Tibial nerve (tissue), 4 donors: ENCODE measurements at regions not wholly inside any gene's neighbourhood (a gene's known extent, or its start where the extent isn't known, plus 50 kb on each side); places are given as distances from the start of the nearest gene placed in this dataset.

Experiments used
- DNase-seq, 2 donors: peaks; one replicate each; pipeline ENCODE4 v3.0.0-alpha.2; 2019; ENCODE audit warnings: low spot score in 2 of 2
- H3K27ac ChIP-seq, 4 donors: fragments of 200-600 bp; sonication (generic) in 3 of 4; one replicate each; pipeline ENCODE4 v1.5.1; 2017 to 2019; ENCODE audit warnings: mild to moderate bottlenecking in 1 of 4
- H3K27me3 ChIP-seq, 2 donors: fragments of 200-600 bp; sonication (generic) in 1 of 2; one replicate each; pipeline versions ENCODE4 v1.5.1 to v1.6.0; 2017 to 2019
- H3K36me3 ChIP-seq, 3 donors: fragments of 200-600 bp; sonication (generic); one replicate each; pipeline ENCODE4 v1.5.1; 2018 to 2019
- H3K4me1 ChIP-seq, 4 donors: fragments of 200-600 bp; sonication (generic) in 3 of 4; one replicate each; pipeline ENCODE4 v1.5.1; 2017 to 2019
- H3K4me3 ChIP-seq, 4 donors: fragments of 200-600 bp; sonication (generic) in 3 of 4; one replicate each; pipeline ENCODE4 v1.5.1; 2017 to 2019; ENCODE audit warnings: mild to moderate bottlenecking in 1 of 4, moderate library complexity in 1 of 4
- H3K9me3 ChIP-seq, 4 donors: fragments of 200-600 bp; sonication (generic) in 3 of 4; one replicate each; pipeline ENCODE4 v1.5.1; 2017 to 2019
- EP300 ChIP-seq, 2 donors: sonication (generic); formaldehyde crosslinking; IDR thresholded peaks; one replicate each; pipeline ENCODE4 v1.6.1; 2017; ENCODE audit warnings: antibody characterized with exemption in 2 of 2, mild to moderate bottlenecking in 1 of 2
- POLR2A ChIP-seq, 2 donors: fragments of 450-650 bp; IDR thresholded peaks; one replicate each; pipeline ENCODE4 v1.6.1; 2017; ENCODE audit warnings: antibody characterized with exemption in 2 of 2, mild to moderate bottlenecking in 2 of 2, moderate library complexity in 2 of 2
- WGBS, 2 donors: methylation state at CpG; one replicate each; pipeline ENCODE4 v1.1.5; 2018; 5-methylcytosine and 5-hydroxymethylcytosine counted together
- TF ChIP-seq, protein P1 (sequence below), 5 experiments: fragments of 200-600 bp in 3 of 5; fragments of 450-650 bp in 2 of 5; sonication (generic) in 3 of 5; IDR thresholded peaks; one replicate each; pipeline ENCODE4 v1.5.1; 2016 to 2019; ENCODE audit warnings: antibody characterized with exemption in 5 of 5, mild to moderate bottlenecking in 3 of 5, moderate library complexity in 2 of 5

DNA sequence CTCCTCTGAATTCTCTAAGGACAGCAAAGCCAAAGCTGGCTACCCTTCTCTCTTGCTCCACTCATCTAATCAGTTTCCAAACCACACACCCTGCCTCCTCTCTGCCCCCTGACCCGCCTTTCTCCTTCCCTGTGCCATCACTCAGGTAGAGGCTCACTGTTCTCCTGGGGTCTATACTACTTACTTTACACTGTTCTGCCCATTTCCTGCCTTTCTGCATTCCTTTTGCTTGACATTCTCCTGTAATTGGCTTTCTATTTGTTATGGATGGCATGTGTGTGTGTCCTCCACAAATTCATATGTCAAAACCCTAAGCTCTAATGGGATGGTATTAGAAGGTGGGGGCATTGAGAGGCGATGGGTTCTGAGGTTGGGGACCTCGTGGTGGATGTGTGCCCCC is 675.2 kb upstream of the ID2 start:
- DNase-seq, result no peak
- TF ChIP-seq EP300 (IDR thresholded peaks at IDR 0.05) (no peak), POLR2A (IDR thresholded peaks at IDR 0.05) (no peak)
- TF ChIP-seq, protein P1, sequence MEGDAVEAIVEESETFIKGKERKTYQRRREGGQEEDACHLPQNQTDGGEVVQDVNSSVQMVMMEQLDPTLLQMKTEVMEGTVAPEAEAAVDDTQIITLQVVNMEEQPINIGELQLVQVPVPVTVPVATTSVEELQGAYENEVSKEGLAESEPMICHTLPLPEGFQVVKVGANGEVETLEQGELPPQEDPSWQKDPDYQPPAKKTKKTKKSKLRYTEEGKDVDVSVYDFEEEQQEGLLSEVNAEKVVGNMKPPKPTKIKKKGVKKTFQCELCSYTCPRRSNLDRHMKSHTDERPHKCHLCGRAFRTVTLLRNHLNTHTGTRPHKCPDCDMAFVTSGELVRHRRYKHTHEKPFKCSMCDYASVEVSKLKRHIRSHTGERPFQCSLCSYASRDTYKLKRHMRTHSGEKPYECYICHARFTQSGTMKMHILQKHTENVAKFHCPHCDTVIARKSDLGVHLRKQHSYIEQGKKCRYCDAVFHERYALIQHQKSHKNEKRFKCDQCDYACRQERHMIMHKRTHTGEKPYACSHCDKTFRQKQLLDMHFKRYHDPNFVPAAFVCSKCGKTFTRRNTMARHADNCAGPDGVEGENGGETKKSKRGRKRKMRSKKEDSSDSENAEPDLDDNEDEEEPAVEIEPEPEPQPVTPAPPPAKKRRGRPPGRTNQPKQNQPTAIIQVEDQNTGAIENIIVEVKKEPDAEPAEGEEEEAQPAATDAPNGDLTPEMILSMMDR (IDR thresholded peaks at IDR 0.05), result no peak
- no peaks in the 10 kb centered on the region for H3K9me3 ChIP-seq
- 78 to 92% methylated on average over 3 of the region's 3 CpGs for WGBS, 2 donors
- H3K4me3 ChIP-seq, result no peak overlapping the region
- no peaks in the 10 kb centered on the region for H3K36me3 ChIP-seq
- no peaks in the 10 kb centered on the region for H3K27me3 ChIP-seq
- peaks cover 0 to 16% (median 0%) of the 10 kb centered on the region in 4 donors for H3K4me1 ChIP-seq
- no peak overlapping the region for H3K27ac ChIP-seq

DNA sequence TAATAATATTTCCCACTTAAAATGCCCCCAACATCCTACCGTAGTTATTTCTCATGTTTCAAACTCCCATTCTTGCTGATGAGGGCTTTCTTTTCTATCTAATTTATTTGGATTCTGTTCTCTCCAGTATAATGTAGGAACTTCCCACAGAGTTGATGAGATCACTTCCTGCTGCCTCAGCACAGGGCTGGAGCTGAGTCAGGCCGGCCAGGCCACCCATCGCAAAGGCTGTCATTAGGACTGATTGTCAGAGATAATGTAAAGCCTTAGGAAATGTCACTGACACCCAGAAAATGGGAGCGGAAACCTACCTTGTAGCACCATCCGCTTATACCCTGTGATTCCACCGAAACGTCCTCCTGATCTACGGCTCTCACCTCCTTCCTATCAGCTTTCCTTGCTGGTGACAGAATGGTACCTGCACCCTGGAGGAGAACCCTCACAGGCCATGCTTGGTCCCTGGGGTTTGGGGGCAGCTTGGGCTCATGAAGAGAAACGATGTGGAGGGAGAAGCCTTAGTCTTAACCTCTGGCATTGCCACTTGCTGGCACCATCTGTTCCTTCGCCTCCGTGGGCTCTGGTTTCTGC is 672.8 kb upstream of the ID2 start:
- no peaks in the 10 kb centered on the region for H3K36me3 ChIP-seq
- no peak overlapping the region for H3K4me3 ChIP-seq
- no peak for DNase-seq
- H3K27me3 ChIP-seq, result no peaks in the 10 kb centered on the region
- peaks cover 0 to 6% (median 0%) of the 10 kb centered on the region in 4 donors for H3K4me1 ChIP-seq
- H3K9me3 ChIP-seq, result no peaks in the 10 kb centered on the region
- 85 to 87% methylated on average over 11 of the region's 11 CpGs for WGBS, 2 donors
- TF ChIP-seq EP300 (IDR thresholded peaks at IDR 0.05), result no peak
- H3K27ac ChIP-seq, result no peak overlapping the region

GRCh38 chr2:8015848-8016600 is 665.8 kb upstream of the ID2 start:
- Histone ChIP-seq H3K36me3 (no peaks in the 10 kb centered on the region), H3K27me3 (no peaks in the 10 kb centered on the region), H3K27ac (no peak overlapping the region), H3K4me3 (no peak overlapping the region), H3K4me1 (no peaks in the 10 kb centered on the region), H3K9me3 (no peaks in the 10 kb centered on the region)
- DNase-seq, result no peak
- WGBS, 2 donors, result 80 to 81% methylated on average over 7 of the region's 7 CpGs
- TF ChIP-seq, protein P1 (IDR thresholded peaks at IDR 0.05), result no peak
- no peak for TF ChIP-seq POLR2A (IDR thresholded peaks at IDR 0.05)
- TF ChIP-seq EP300 (IDR thresholded peaks at IDR 0.05), result no peak

DNA sequence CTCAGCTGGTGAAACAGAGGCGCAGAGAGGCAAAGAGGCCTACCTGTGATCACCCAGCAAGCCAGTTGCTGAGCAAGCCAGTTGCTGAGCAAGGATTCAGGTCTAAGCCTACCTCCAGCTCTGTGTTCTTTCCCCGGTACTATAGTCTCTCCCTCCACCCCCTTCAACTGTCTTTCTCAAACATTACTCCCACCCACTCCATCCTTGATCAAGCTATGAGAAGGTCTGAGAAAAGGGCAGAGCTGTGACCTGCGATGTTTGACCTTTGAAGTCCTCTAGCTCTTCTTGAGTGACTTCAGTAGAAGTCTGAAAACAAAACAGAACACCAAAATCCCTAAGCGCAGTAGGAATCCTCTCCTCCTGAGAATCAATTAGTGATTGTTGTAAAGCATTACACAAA is 665.2 kb upstream of the ID2 start:
- TF ChIP-seq, protein P1 (IDR thresholded peaks at IDR 0.05), result no peak
- Histone ChIP-seq H3K27me3 (no peaks in the 10 kb centered on the region), H3K9me3 (no peaks in the 10 kb centered on the region), H3K4me3 (no peak overlapping the region), H3K4me1 (peaks cover 0 to under 1% (median 0%) of the 10 kb centered on the region in 4 donors), H3K27ac (no peak overlapping the region), H3K36me3 (no peaks in the 10 kb centered on the region)
- WGBS, 2 donors, result 81 to 88% methylated on average over 4 of the region's 4 CpGs
- DNase-seq, result no peak

DNA sequence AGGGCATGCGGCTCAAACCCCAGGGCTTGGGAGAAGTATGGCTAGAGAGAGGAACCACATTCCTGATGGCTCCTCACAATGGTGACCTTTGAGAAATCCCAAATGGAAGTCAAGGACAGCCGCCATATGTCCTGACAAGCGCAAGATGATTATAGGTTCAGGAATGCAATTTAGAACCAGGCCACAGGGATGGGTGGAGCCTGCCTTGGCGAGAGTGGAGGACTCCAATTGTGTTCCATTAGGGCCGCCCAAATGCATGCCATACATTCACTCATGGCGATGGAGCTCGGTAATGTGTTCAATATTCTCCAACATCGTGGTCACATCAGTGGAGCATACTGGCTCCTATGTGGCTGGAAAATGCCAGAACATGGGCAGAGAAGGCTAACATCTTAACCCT is 662.9 kb upstream of the ID2 start:
- Histone ChIP-seq H3K4me3 (no peak overlapping the region), H3K9me3 (no peaks in the 10 kb centered on the region), H3K36me3 (no peaks in the 10 kb centered on the region), H3K27ac (no peak overlapping the region), H3K4me1 (peaks cover 0 to 3% (median 0%) of the 10 kb centered on the region in 4 donors), H3K27me3 (no peaks in the 10 kb centered on the region)
- TF ChIP-seq POLR2A (IDR thresholded peaks at IDR 0.05) (no peak), EP300 (IDR thresholded peaks at IDR 0.05) (no peak)
- DNase-seq, result no peak
- 94 to 95% methylated on average over 8 of the region's 8 CpGs for WGBS, 2 donors

GRCh38 chr2:8019934-8020333 is 661.9 kb upstream of the ID2 start:
- peaks cover 0 to 3% (median 0%) of the 10 kb centered on the region in 4 donors for H3K4me1 ChIP-seq
- 88 to 97% methylated on average over 8 of the region's 8 CpGs for WGBS, 2 donors
- no peaks in the 10 kb centered on the region for H3K36me3 ChIP-seq
- no peaks in the 10 kb centered on the region for H3K27me3 ChIP-seq
- no peak overlapping the region for H3K4me3 ChIP-seq
- no peak for TF ChIP-seq POLR2A (IDR thresholded peaks at IDR 0.05)
- TF ChIP-seq EP300 (IDR thresholded peaks at IDR 0.05), result no peak
- TF ChIP-seq, protein P1 (IDR thresholded peaks at IDR 0.05), result no peak
- no peaks in the 10 kb centered on the region for H3K9me3 ChIP-seq
- no peak for DNase-seq
- no peak overlapping the region for H3K27ac ChIP-seq
